ENCODE measurements at regions not wholly inside any gene's neighbourhood (a gene's known extent, or its start where the extent isn't known, plus 50 kb on each side); places are given as distances from the start of the nearest gene placed in this dataset.

DNA sequence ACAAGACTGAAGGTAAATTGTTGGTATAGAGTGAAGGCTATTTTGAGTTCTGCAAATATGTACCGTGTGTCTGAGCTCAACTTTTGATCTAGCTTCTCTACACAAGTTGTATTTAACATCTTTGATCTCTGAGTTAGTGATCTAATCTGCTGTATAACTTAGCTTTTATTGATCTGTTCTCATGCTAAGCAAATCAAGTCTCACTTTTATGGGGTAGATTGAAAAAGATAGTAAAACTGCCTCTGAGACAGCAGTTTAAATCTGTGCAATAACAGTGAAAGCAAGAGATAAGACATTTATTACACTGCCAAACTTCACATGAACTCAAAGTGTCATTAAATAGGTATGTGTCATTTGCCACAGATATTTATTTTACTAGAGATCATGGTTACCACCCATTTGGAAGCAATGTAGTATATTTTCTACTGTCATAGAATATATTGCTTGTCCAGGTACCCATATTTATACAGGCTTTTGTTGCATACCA is 477.3 kb downstream of the ISL1 start:
- Histone ChIP-seq H3K23me2 (ENCODE audit: low read depth, low read length) (no peaks in the 10 kb centered on the region), H3K79me2 (ENCODE audit: control insufficient read depth in 1 of 2, insufficient read depth in 2 of 2, low read length in 2 of 2) (no peaks in the 10 kb centered on the region), H3K9ac (replicated peaks in 1 of 4; ENCODE audit: extremely low read depth in 1 of 4, low read depth in 3 of 4, low read length in 3 of 4) (no peak overlapping the region), H3K27me3 (replicated peaks in 1 of 4; ENCODE audit: control insufficient read depth in 3 of 4, extremely low read depth in 1 of 4, insufficient read depth in 3 of 4, low read length in 3 of 4) (no peaks in the 10 kb centered on the region), H3K27ac (ENCODE audit: low read depth, low read length) (no peak overlapping the region), H2BK15ac (ENCODE audit: low read length) (no peak overlapping the region), H3K18ac (ENCODE audit: extremely low read depth, low read length) (no peak overlapping the region), H3K79me1 (ENCODE audit: low read depth, low read length) (no peaks in the 10 kb centered on the region), H2BK20ac (ENCODE audit: low read length) (no peak overlapping the region), H3K4me2 (ENCODE audit: insufficient read depth in 1 of 2, low read depth in 2 of 2, low read length in 2 of 2) (no peak overlapping the region), H3K23ac (ENCODE audit: insufficient read length) (no peak overlapping the region), H3K56ac (replicated peaks; ENCODE audit: insufficient read length, low read depth, low read length) (no peak overlapping the region), H3K4me3 (ENCODE audit: extremely low read depth in 1 of 4, insufficient read depth in 2 of 4, low read depth in 3 of 4, low read length in 4 of 4) (no peak overlapping the region), H2BK120ac (replicated peaks; ENCODE audit: low read depth, low read length) (no peak overlapping the region), H3K9me3 (ENCODE audit: insufficient read depth in 2 of 2, low read depth in 1 of 2, low read length in 1 of 2) (no peaks in the 10 kb centered on the region), H3K4me1 (replicated peaks in 1 of 4; ENCODE audit: control insufficient read depth in 3 of 4, insufficient read depth in 4 of 4, low read length in 3 of 4) (peaks cover 0 to 2% (median 0%) of the 10 kb centered on the region in 4 experiments; a peak in 2 of 7 replicates), H2AFZ (ENCODE audit: low read length) (no peak overlapping the region), H2BK12ac (ENCODE audit: low read depth, low read length) (no peak overlapping the region), H4K5ac (ENCODE audit: insufficient read length, low read depth, low read length) (no peak overlapping the region), H3K14ac (ENCODE audit: insufficient read length) (no peak overlapping the region), H4K8ac (ENCODE audit: extremely low read depth, insufficient read depth, low read length) (no peak overlapping the region), H3K36me3 (ENCODE audit: control insufficient read depth in 2 of 4, insufficient read depth in 4 of 4, low read length in 3 of 4) (no peaks in the 10 kb centered on the region), H2AK5ac (ENCODE audit: low read depth, low read length) (no peak overlapping the region), H2BK5ac (ENCODE audit: low read depth, low read length) (no peak overlapping the region), H4K20me1 (replicated peaks in 1 of 2; ENCODE audit: control insufficient read depth in 1 of 2, insufficient read depth in 2 of 2, low read length in 2 of 2) (no peaks in the 10 kb centered on the region), H3K4ac (replicated peaks; ENCODE audit: insufficient read length, low read depth, low read length) (no peak overlapping the region), H4K91ac (replicated peaks; ENCODE audit: insufficient read length, low read length) (no peak overlapping the region)
- CTCF ChIA-PET (ENCODE audit: partially characterized antibody) = interaction anchor here (0.6 to 1.4 kb wide), 2 partner anchors 19 to 35 kb away, joined by 3 to 4 read pairs; no protein-coding TSS in a partner anchor
- TF ChIP-seq JUND (IDR thresholded peaks at IDR 0.05; ENCODE audit: low read length) = no peak
- no peak for TF ChIP-seq GTF2F1 (IDR thresholded peaks at IDR 0.05; ENCODE audit: borderline replicate concordance, low read depth, low read length)
- no peak for TF ChIP-seq CREB1 (IDR thresholded peaks at IDR 0.05)
- no peak for TF ChIP-seq SUZ12 (IDR thresholded peaks at IDR 0.05; ENCODE audit: low read length)
- no peak for TF ChIP-seq TEAD4 (IDR thresholded peaks at IDR 0.05; ENCODE audit: low read depth, low read length)
- no peak for TF ChIP-seq SIRT6 (IDR thresholded peaks at IDR 0.05; ENCODE audit: low read length)
- TF ChIP-seq RAD21 (IDR thresholded peaks at IDR 0.05 in 1 of 2, conservative IDR thresholded peaks at IDR 0.05 in 1 of 2; ENCODE audit: low read depth in 2 of 2, low read length in 2 of 2) = no peak
- no peak for TF ChIP-seq BACH1 (IDR thresholded peaks at IDR 0.05; ENCODE audit: low read length)
- TF ChIP-seq CBX8 (IDR thresholded peaks at IDR 0.05; ENCODE audit: borderline replicate concordance, low read depth, low read length) = no peak
- no peak for TF ChIP-seq CTBP2 (IDR thresholded peaks at IDR 0.05; ENCODE audit: borderline replicate concordance, insufficient read depth, insufficient read length, low read length)
- TF ChIP-seq E2F6 (IDR thresholded peaks at IDR 0.05) = no peak
- no peak for TF ChIP-seq RFX5 (IDR thresholded peaks at IDR 0.05; ENCODE audit: borderline replicate concordance, low read depth, low read length)
- DNase-seq (ENCODE audit: low read depth in 1 of 2, low spot score in 2 of 2) (no peak), FAIRE-seq (no peak)
- POLR2A ChIA-PET (ENCODE audit: partially characterized antibody) = no interaction called here
- whole genome bisulfite sequencing, 2 experiments (ENCODE audit: extremely low coverage in 1 of 2, insufficient coverage in 1 of 2, insufficient read length in 1 of 2, insufficient replicate concordance in 2 of 2, low coverage in 1 of 2, low lambda C conversion rate in 2 of 2, missing lambda C conversion rate in 1 of 2) = 92% methylated on average over 1 of the region's 1 CpG; no CpG with 5 or more reads in 1 of the 2 experiments
